ENCODE measurements at regions not wholly inside any gene's neighbourhood (a gene's known extent, or its start where the extent isn't known, plus 50 kb on each side); places are given as distances from the start of the nearest gene placed in this dataset.

DNA sequence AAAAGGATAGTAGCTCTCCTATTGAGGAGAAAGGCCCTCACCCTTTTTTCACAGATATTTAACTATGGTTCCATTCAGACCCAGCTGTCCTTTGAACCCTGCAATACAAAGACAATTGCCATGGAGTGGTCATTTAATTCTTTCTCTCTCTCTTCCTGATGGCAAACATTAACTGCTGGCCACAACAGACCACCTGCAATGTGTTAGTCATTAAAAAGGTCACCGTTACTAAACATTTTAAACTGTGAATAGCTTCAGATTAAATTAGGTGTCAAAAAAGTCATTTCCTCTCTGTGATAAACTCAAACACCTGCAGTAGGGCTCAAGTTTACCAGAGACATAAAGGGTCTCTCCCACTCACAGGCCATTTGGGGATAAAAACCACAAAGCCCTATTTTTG, 697.2 kb downstream of the TOX3 start:
- intact Hi-C loops (cut with micrococcal nuclease; ENCODE audit: unreplicated experiment) = no loop called here
- H3K4me2 ChIP-seq = no peak overlapping the region
- H4K20me1 ChIP-seq (ENCODE audit: insufficient read depth) = no peaks in the 10 kb centered on the region
- H3K9me2 ChIP-seq (ENCODE audit: insufficient read depth) = no peaks in the 10 kb centered on the region
- TF ChIP-seq EZH2 (IDR thresholded peaks at IDR 0.05; ENCODE audit: low read depth) = no peak
- TF ChIP-seq, protein P1, sequence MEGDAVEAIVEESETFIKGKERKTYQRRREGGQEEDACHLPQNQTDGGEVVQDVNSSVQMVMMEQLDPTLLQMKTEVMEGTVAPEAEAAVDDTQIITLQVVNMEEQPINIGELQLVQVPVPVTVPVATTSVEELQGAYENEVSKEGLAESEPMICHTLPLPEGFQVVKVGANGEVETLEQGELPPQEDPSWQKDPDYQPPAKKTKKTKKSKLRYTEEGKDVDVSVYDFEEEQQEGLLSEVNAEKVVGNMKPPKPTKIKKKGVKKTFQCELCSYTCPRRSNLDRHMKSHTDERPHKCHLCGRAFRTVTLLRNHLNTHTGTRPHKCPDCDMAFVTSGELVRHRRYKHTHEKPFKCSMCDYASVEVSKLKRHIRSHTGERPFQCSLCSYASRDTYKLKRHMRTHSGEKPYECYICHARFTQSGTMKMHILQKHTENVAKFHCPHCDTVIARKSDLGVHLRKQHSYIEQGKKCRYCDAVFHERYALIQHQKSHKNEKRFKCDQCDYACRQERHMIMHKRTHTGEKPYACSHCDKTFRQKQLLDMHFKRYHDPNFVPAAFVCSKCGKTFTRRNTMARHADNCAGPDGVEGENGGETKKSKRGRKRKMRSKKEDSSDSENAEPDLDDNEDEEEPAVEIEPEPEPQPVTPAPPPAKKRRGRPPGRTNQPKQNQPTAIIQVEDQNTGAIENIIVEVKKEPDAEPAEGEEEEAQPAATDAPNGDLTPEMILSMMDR (conservative IDR thresholded peaks at IDR 0.05) = no peak
- no peaks in the 10 kb centered on the region for H3K36me3 ChIP-seq (ENCODE audit: low read depth)
- no peaks in the 10 kb centered on the region for H3K79me2 ChIP-seq (ENCODE audit: low read depth)
- H2AFZ ChIP-seq = no peak overlapping the region
- no peak overlapping the region for H3K27ac ChIP-seq
- CTCF ChIA-PET = no interaction called here
- no TSS peak for BruUV-seq (replicated peaks)
- no peaks in the 10 kb centered on the region for H3F3A ChIP-seq (ENCODE audit: insufficient read depth, low read depth)
- POLR2A ChIA-PET (ENCODE audit: unreplicated experiment) = no interaction called here
- no peak for DNase-seq
- peaks cover 21% of the 10 kb centered on the region; the same call in 1 of the 2 replicates for H3K27me3 ChIP-seq (ENCODE audit: insufficient read depth, low read depth)
- no peak overlapping the region for H3K4me3 ChIP-seq
- H3K9me3 ChIP-seq (ENCODE audit: insufficient read depth, low read depth) = no peaks in the 10 kb centered on the region
- H3K4me1 ChIP-seq (replicated peaks; ENCODE audit: insufficient read depth) = no peaks in the 10 kb centered on the region

- Histone ChIP-seq H3F3A (ENCODE audit: insufficient read depth, low read depth) (no peaks in the 10 kb centered on the region), H3K27me3 (ENCODE audit: insufficient read depth, low read depth) (peaks cover 25% of the 10 kb centered on the region; the same call in 1 of the 2 replicates), H3K9me2 (ENCODE audit: insufficient read depth) (no peaks in the 10 kb centered on the region), H3K9me3 (ENCODE audit: insufficient read depth, low read depth) (no peaks in the 10 kb centered on the region), H3K36me3 (ENCODE audit: low read depth) (no peaks in the 10 kb centered on the region), H4K20me1 (ENCODE audit: insufficient read depth) (no peaks in the 10 kb centered on the region), H3K4me3 (no peak overlapping the region), H3K79me2 (ENCODE audit: low read depth) (no peaks in the 10 kb centered on the region), H3K4me1 (replicated peaks; ENCODE audit: insufficient read depth) (no peaks in the 10 kb centered on the region), H3K27ac (no peak overlapping the region), H3K4me2 (no peak overlapping the region), H2AFZ (no peak overlapping the region)
- ChIA-PET CTCF (no interaction called here), POLR2A (ENCODE audit: unreplicated experiment) (no interaction called here)
- TF ChIP-seq EZH2 (IDR thresholded peaks at IDR 0.05; ENCODE audit: low read depth) = no peak
- TF ChIP-seq, protein P1 (conservative IDR thresholded peaks at IDR 0.05) = no peak
- intact Hi-C loops (cut with micrococcal nuclease; ENCODE audit: unreplicated experiment) = no loop called here
- no TSS peak for BruUV-seq (replicated peaks)
- no peak for DNase-seq
Observed at GRCh38 chr16:51845586-51846305, 694.7 kb upstream of the SALL1 start.

- no peaks in the 10 kb centered on the region for H3K4me1 ChIP-seq (replicated peaks; ENCODE audit: insufficient read depth)
- no peaks in the 10 kb centered on the region for H3F3A ChIP-seq (ENCODE audit: insufficient read depth, low read depth)
- BruUV-seq (replicated peaks) = no TSS peak
- CTCF ChIA-PET = no interaction called here
- H3K79me2 ChIP-seq (ENCODE audit: low read depth) = no peaks in the 10 kb centered on the region
- no peak for TF ChIP-seq EZH2 (IDR thresholded peaks at IDR 0.05; ENCODE audit: low read depth)
- TF ChIP-seq, protein P1 (conservative IDR thresholded peaks at IDR 0.05) = no peak
- DNase-seq = peak in 1 of 2 experiments; percentile 35
- H3K4me2 ChIP-seq = no peak overlapping the region
- intact Hi-C loops (cut with micrococcal nuclease; ENCODE audit: unreplicated experiment) = no loop called here
- no peak overlapping the region for H2AFZ ChIP-seq
- H3K9me3 ChIP-seq (ENCODE audit: insufficient read depth, low read depth) = no peaks in the 10 kb centered on the region
- H3K9me2 ChIP-seq (ENCODE audit: insufficient read depth) = no peaks in the 10 kb centered on the region
- no peaks in the 10 kb centered on the region for H3K36me3 ChIP-seq (ENCODE audit: low read depth)
- POLR2A ChIA-PET (ENCODE audit: unreplicated experiment) = no interaction called here
- H4K20me1 ChIP-seq (ENCODE audit: insufficient read depth) = no peaks in the 10 kb centered on the region
- H3K4me3 ChIP-seq = no peak overlapping the region
- H3K27me3 ChIP-seq (ENCODE audit: insufficient read depth, low read depth) = peaks cover 4% of the 10 kb centered on the region; the same call in 1 of the 2 replicates
- no peak overlapping the region for H3K27ac ChIP-seq
Observed at GRCh38 chr16:51839727-51840462, 688.8 kb upstream of the SALL1 start.
